ENCODE measurements at regions not wholly inside any gene's neighbourhood (a gene's known extent, or its start where the extent isn't known, plus 50 kb on each side); places are given as distances from the start of the nearest gene placed in this dataset.

- Histone ChIP-seq H3K9me3 (ENCODE audit: control insufficient read depth, low read depth, low read length) (no peaks in the 10 kb centered on the region), H3K4me1 (ENCODE audit: control insufficient read depth, extremely low read depth, insufficient read depth, low read length) (peaks cover 11% of the 10 kb centered on the region), H2AFZ (ENCODE audit: control insufficient read depth, low read length) (no peak overlapping the region), H4K20me1 (ENCODE audit: control insufficient read depth, extremely low read depth, insufficient read depth, low read length) (no peaks in the 10 kb centered on the region), H3K79me2 (ENCODE audit: control insufficient read depth, insufficient read depth, low read length) (no peaks in the 10 kb centered on the region), H3K27ac (ENCODE audit: control insufficient read depth, insufficient read depth, low read length) (no peak overlapping the region), H3K9ac (ENCODE audit: control insufficient read depth, extremely low read depth, insufficient read depth, low read length) (no peak overlapping the region), H3K4me3 (ENCODE audit: control insufficient read depth in 2 of 3, extremely low read depth in 1 of 3, insufficient read depth in 2 of 3, low read depth in 1 of 3, low read length in 3 of 3) (no peak overlapping the region), H3K27me3 (ENCODE audit: control insufficient read depth, extremely low read depth, insufficient read depth, low read length) (no peaks in the 10 kb centered on the region), H3K9me1 (ENCODE audit: control insufficient read depth, extremely low read depth, insufficient read depth, low read length) (no peaks in the 10 kb centered on the region), H3K36me3 (ENCODE audit: control insufficient read depth in 2 of 2, extremely low read depth in 1 of 2, insufficient read depth in 2 of 2, low read length in 2 of 2) (no peaks in the 10 kb centered on the region), H3K4me2 (ENCODE audit: control insufficient read depth, extremely low read depth, insufficient read depth, low read depth, low read length) (no peak overlapping the region)
- dilution Hi-C loops (cut with MboI; ENCODE audit: extremely low pct_ligation_motif_present, low sequenced_read_pairs), result no loop called here
- TF ChIP-seq CTCF (optimal IDR thresholded peaks at IDR 0.05 in 1 of 3, IDR thresholded peaks at IDR 0.05 in 1 of 3, conservative IDR thresholded peaks at IDR 0.05 in 1 of 3; ENCODE audit: extremely low read depth in 1 of 3, insufficient read depth in 2 of 3, low read length in 3 of 3) (no peak), EZH2 (IDR thresholded peaks at IDR 0.05; ENCODE audit: low read length) (no peak)
- FAIRE-seq (no peak), DNase-seq (ENCODE audit: low read depth, low spot score) (no peak)
Measured at GRCh38 chr2:84251651-84252302, 207.3 kb downstream of the SUCLG1 start.

DNA sequence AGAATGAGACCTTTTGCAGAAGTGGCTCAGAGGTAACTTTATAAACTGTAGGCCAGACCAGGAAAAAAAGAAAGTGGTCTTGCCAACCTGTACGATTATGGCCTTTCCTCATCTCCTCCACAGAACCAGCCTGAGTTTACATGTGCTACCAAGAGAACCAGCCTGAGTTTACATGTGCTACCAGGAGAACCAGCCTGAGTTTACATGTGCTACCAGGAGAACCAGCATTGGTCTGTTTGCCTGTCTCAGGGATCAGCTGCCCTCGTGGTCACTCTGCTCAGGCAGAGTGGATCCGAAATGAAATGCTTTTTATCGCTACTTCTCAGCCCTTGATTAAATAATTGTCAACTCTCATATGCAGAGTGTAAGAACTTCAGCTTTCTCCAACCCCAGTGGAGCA, 209.9 kb downstream of the SUCLG1 start:
- Histone ChIP-seq H3K9me3 (ENCODE audit: control insufficient read depth, low read depth, low read length) (no peaks in the 10 kb centered on the region), H3K9me1 (ENCODE audit: control insufficient read depth, extremely low read depth, insufficient read depth, low read length) (no peaks in the 10 kb centered on the region), H3K27me3 (ENCODE audit: control insufficient read depth, extremely low read depth, insufficient read depth, low read length) (no peaks in the 10 kb centered on the region), H3K79me2 (ENCODE audit: control insufficient read depth, insufficient read depth, low read length) (no peaks in the 10 kb centered on the region), H2AFZ (ENCODE audit: control insufficient read depth, low read length) (no peak overlapping the region), H3K4me2 (ENCODE audit: control insufficient read depth, extremely low read depth, insufficient read depth, low read depth, low read length) (no peak overlapping the region), H3K4me3 (ENCODE audit: control insufficient read depth in 2 of 3, extremely low read depth in 1 of 3, insufficient read depth in 2 of 3, low read depth in 1 of 3, low read length in 3 of 3) (no peak overlapping the region), H3K9ac (ENCODE audit: control insufficient read depth, extremely low read depth, insufficient read depth, low read length) (no peak overlapping the region), H3K4me1 (ENCODE audit: control insufficient read depth, extremely low read depth, insufficient read depth, low read length) (peaks cover 24% of the 10 kb centered on the region), H4K20me1 (ENCODE audit: control insufficient read depth, extremely low read depth, insufficient read depth, low read length) (no peaks in the 10 kb centered on the region), H3K36me3 (ENCODE audit: control insufficient read depth in 2 of 2, extremely low read depth in 1 of 2, insufficient read depth in 2 of 2, low read length in 2 of 2) (no peaks in the 10 kb centered on the region), H3K27ac (ENCODE audit: control insufficient read depth, insufficient read depth, low read length) (no peak overlapping the region)
- no peak for TF ChIP-seq CTCF (optimal IDR thresholded peaks at IDR 0.05 in 1 of 3, IDR thresholded peaks at IDR 0.05 in 1 of 3, conservative IDR thresholded peaks at IDR 0.05 in 1 of 3; ENCODE audit: extremely low read depth in 1 of 3, insufficient read depth in 2 of 3, low read length in 3 of 3)
- TF ChIP-seq EZH2 (IDR thresholded peaks at IDR 0.05; ENCODE audit: low read length), result no peak
- dilution Hi-C loops (cut with MboI; ENCODE audit: extremely low pct_ligation_motif_present, low sequenced_read_pairs), result no loop called here
- DNase-seq (ENCODE audit: low read depth, low spot score), result no peak
- no peak for FAIRE-seq
